AG08395 (cell line): ENCODE measurements at regions not wholly inside any gene's neighbourhood (a gene's known extent, or its start where the extent isn't known, plus 50 kb on each side); places are given as distances from the start of the nearest gene placed in this dataset.
"Not testable (repeated sequence)": the region's sequence is repeated elsewhere in the genome, so short reads cannot be mapped to it uniquely, and the experiment has no call there.

Experiments used
- DNase-seq: peaks from one replicate; pipeline ENCODE4 v3.0.0; 2012; ENCODE audit warnings: mixed read lengths, low spot score

- DNase-seq = no peak
Observed at GRCh38 chr3:82761858-82762257, 1000.4 kb upstream of the GBE1 start.

- no peak for DNase-seq
Observed at GRCh38 chr3:82745544-82745943, 984.1 kb upstream of the GBE1 start.

- no peak for DNase-seq
Observed at GRCh38 chr3:82743196-82743595, 981.8 kb upstream of the GBE1 start.

- DNase-seq = no peak
Observed at GRCh38 chr3:82741346-82741745, 979.9 kb upstream of the GBE1 start.

- DNase-seq = no peak
Observed at GRCh38 chr3:82739390-82739789, 977.9 kb upstream of the GBE1 start.

GRCh38 chr3:82736696-82737277 lies 975.3 kb upstream of the GBE1 start:
- DNase-seq = no peak

GRCh38 chr3:82715091-82715856 lies 953.8 kb upstream of the GBE1 start:
- DNase-seq = no peak

GRCh38 chr3:82707035-82707434 lies 945.6 kb upstream of the GBE1 start:
- no peak for DNase-seq

- no peak for DNase-seq
Observed at GRCh38 chr3:82685761-82686160, 924.3 kb upstream of the GBE1 start.

GRCh38 chr3:82676356-82677026 lies 915.0 kb upstream of the GBE1 start:
- DNase-seq = no peak

- DNase-seq = no peak
Observed at GRCh38 chr3:82672966-82673365, 911.5 kb upstream of the GBE1 start.

GRCh38 chr3:82671466-82671865 lies 910.0 kb upstream of the GBE1 start:
- no peak for DNase-seq

GRCh38 chr3:82654708-82655107 lies 893.3 kb upstream of the GBE1 start:
- DNase-seq = no peak

- DNase-seq = no peak
Observed at GRCh38 chr3:82643948-82644347, 882.5 kb upstream of the GBE1 start.

- no peak for DNase-seq
Observed at GRCh38 chr3:82641701-82642100, 880.3 kb upstream of the GBE1 start.

- no peak for DNase-seq
Observed at GRCh38 chr3:82640254-82640653, 878.8 kb upstream of the GBE1 start.

- DNase-seq = no peak
Observed at GRCh38 chr3:82637574-82637973, 876.1 kb upstream of the GBE1 start.

GRCh38 chr3:82636177-82636576 lies 874.7 kb upstream of the GBE1 start:
- no peak for DNase-seq

GRCh38 chr3:82633319-82633718 lies 871.9 kb upstream of the GBE1 start:
- DNase-seq = no peak

GRCh38 chr3:82629937-82630336 lies 868.5 kb upstream of the GBE1 start:
- DNase-seq = no peak

- DNase-seq = no peak
Observed at GRCh38 chr3:82628385-82629014, 867.1 kb upstream of the GBE1 start.

GRCh38 chr3:82627733-82628132 lies 866.3 kb upstream of the GBE1 start:
- no peak for DNase-seq

- DNase-seq = not testable (repeated sequence)
Observed at GRCh38 chr3:82620744-82621143, 859.3 kb upstream of the GBE1 start.
